H9 (cell line): ENCODE measurements at regions not wholly inside any gene's neighbourhood (a gene's known extent, or its start where the extent isn't known, plus 50 kb on each side); places are given as distances from the start of the nearest gene placed in this dataset.

ENCODE experiments used
- DNase-seq: peaks from one replicate; pipeline ENCODE4 v3.0.0-alpha.2; 2017
- H2AFZ ChIP-seq: one replicate; pipeline ENCODE4 v1.6.1; 2013; ENCODE audit warnings: mild to moderate bottlenecking, low read length, control low read depth, moderate library complexity
- H2AK5ac ChIP-seq: 2 replicates; pipeline ENCODE4 v1.6.1; 2013; ENCODE audit warnings: low read length, control low read depth, mixed read lengths; ENCODE audit not compliant: insufficient read length
- H2BK120ac ChIP-seq: one replicate; pipeline ENCODE4 v1.6.1; 2013; ENCODE audit warnings: low read depth, mild to moderate bottlenecking, low read length, control low read depth, inconsistent platforms; ENCODE audit not compliant: poor library complexity, severe bottlenecking
- H2BK12ac ChIP-seq: 2 replicates; pipeline ENCODE4 v1.6.1; 2013; ENCODE audit warnings: low read length, control low read depth, mixed read lengths, low read depth; ENCODE audit not compliant: insufficient read length
- H2BK15ac ChIP-seq: 2 replicates; pipeline ENCODE4 v1.6.1; 2013; ENCODE audit warnings: low read depth, low read length, control low read depth
- H2BK20ac ChIP-seq: one replicate; pipeline ENCODE4 v1.6.1; 2013; ENCODE audit warnings: low read depth, mild to moderate bottlenecking, low read length, control low read depth, inconsistent platforms; ENCODE audit not compliant: poor library complexity, severe bottlenecking
- H2BK5ac ChIP-seq: 2 replicates; pipeline ENCODE4 v1.6.1; 2013; ENCODE audit warnings: low read length, control low read depth, mixed read lengths; ENCODE audit not compliant: insufficient read length
- H3K14ac ChIP-seq: 2 replicates; pipeline ENCODE4 v1.6.1; 2013; ENCODE audit warnings: low read length, control low read depth; ENCODE audit not compliant: insufficient read depth
- H3K18ac ChIP-seq: 2 replicates; pipeline ENCODE4 v1.6.1; 2013; ENCODE audit warnings: low read depth, mild to moderate bottlenecking, mixed read lengths, low read length, control low read depth; ENCODE audit not compliant: insufficient read length
- H3K23ac ChIP-seq: 2 replicates; pipeline ENCODE4 v1.6.1; 2013; ENCODE audit warnings: low read length, control low read depth, mixed read lengths, low read depth; ENCODE audit not compliant: insufficient read length
- H3K23me2 ChIP-seq: 2 replicates; pipeline ENCODE4 v1.6.1; 2013; ENCODE audit warnings: low read depth, mild to moderate bottlenecking, mixed read lengths, low read length, control low read depth; ENCODE audit not compliant: insufficient read length, poor library complexity, severe bottlenecking
- H3K27ac ChIP-seq: 2 replicates; pipeline ENCODE4 v1.5.1; 2013; ENCODE audit warnings: low read length, control low read depth, mixed read lengths, low read depth; ENCODE audit not compliant: insufficient read length
- H3K27me3 ChIP-seq: 2 replicates; pipeline ENCODE4 v1.6.1; 2013; ENCODE audit warnings: low read length, control low read depth, inconsistent platforms; ENCODE audit not compliant: insufficient read depth
- H3K4ac ChIP-seq: 2 replicates; pipeline ENCODE4 v1.6.1; 2013; ENCODE audit warnings: low read depth, mild to moderate bottlenecking, control low read depth, inconsistent platforms, low read length, moderate library complexity
- H3K4me1 ChIP-seq: 2 replicates; pipeline ENCODE4 v1.6.1; 2013; ENCODE audit warnings: low read length, control low read depth, inconsistent platforms; ENCODE audit not compliant: insufficient read depth
- H3K4me2 ChIP-seq: 2 replicates; pipeline ENCODE4 v1.6.1; 2013; ENCODE audit warnings: low read length, control low read depth, mixed read lengths; ENCODE audit not compliant: insufficient read length, insufficient read depth
- H3K56ac ChIP-seq: 2 replicates; pipeline ENCODE4 v1.6.1; 2013; ENCODE audit warnings: low read depth, mild to moderate bottlenecking, mixed read lengths, low read length, control low read depth; ENCODE audit not compliant: insufficient read length
- H3K79me1 ChIP-seq: 2 replicates; pipeline ENCODE4 v1.6.1; 2013; ENCODE audit warnings: low read depth, mild to moderate bottlenecking, moderate library complexity, low read length, control low read depth, inconsistent platforms; ENCODE audit not compliant: insufficient read depth, poor library complexity, severe bottlenecking
- H3K79me2 ChIP-seq: 2 replicates; pipeline ENCODE4 v1.6.1; 2013; ENCODE audit warnings: low read length, control low read depth, inconsistent platforms; ENCODE audit not compliant: insufficient read depth
- H3K9ac ChIP-seq: 2 replicates; pipeline ENCODE4 v1.6.1; 2013; ENCODE audit warnings: low read length, control low read depth, mixed read lengths; ENCODE audit not compliant: insufficient read length; ENCODE audit errors: extremely low read depth
- H3K9me3 ChIP-seq: one replicate; pipeline ENCODE4 v1.6.1; 2013; ENCODE audit warnings: low read depth, low read length, inconsistent platforms; ENCODE audit not compliant: control insufficient read depth
- H3T11ph ChIP-seq: one replicate; pipeline ENCODE4 v1.6.1; 2013; ENCODE audit warnings: mild to moderate bottlenecking, low read length, control low read depth, inconsistent platforms
- H4K20me1 ChIP-seq: one replicate; pipeline ENCODE4 v1.6.1; 2013; ENCODE audit not compliant: control insufficient read depth, insufficient read length, insufficient read depth
- H4K5ac ChIP-seq: 2 replicates; pipeline ENCODE4 v1.6.1; 2013; ENCODE audit warnings: low read depth, mild to moderate bottlenecking, mixed read lengths, low read length, control low read depth; ENCODE audit not compliant: insufficient read length
- H4K8ac ChIP-seq: replicated peaks from 2 replicates; pipeline ENCODE4 v1.6.1; 2013; ENCODE audit warnings: low read length, control low read depth, mixed read lengths, low read depth; ENCODE audit not compliant: insufficient read length
- H4K91ac ChIP-seq: 2 replicates; pipeline ENCODE4 v1.6.1; 2013; ENCODE audit warnings: low read depth, mild to moderate bottlenecking, moderate library complexity, mixed read lengths, low read length, control low read depth; ENCODE audit not compliant: insufficient read length
- H3K27ac Mint-ChIP-seq, 3 experiments: 2 replicates in 2 of 3; 3 replicates in 1 of 3; pipeline ENCODE4 v1.8.0; 2020 to 2021; ENCODE audit warnings: mixed read lengths in 3 of 3, mild to moderate bottlenecking in 1 of 3, moderate library complexity in 1 of 3
- H3K27me3 Mint-ChIP-seq: 2 replicates; pipeline ENCODE4 v1.8.0; 2021; ENCODE audit warnings: low read depth, mild to moderate bottlenecking, moderate library complexity, mixed read lengths
- H3K36me3 Mint-ChIP-seq, 3 experiments: 2 replicates in 2 of 3; 3 replicates in 1 of 3; pipeline ENCODE4 v1.8.0; 2020 to 2021; ENCODE audit warnings: low read depth in 3 of 3, mixed read lengths in 3 of 3; ENCODE audit not compliant: insufficient read depth in 1 of 3
- H3K4me1 Mint-ChIP-seq, 2 experiments: 2 replicates each; pipeline ENCODE4 v1.8.0; 2020; ENCODE audit warnings: mixed read lengths in 2 of 2
- H3K4me3 Mint-ChIP-seq, 2 experiments: 2 replicates in 1 of 2; 3 replicates in 1 of 2; pipeline ENCODE4 v1.8.0; 2020 to 2021; ENCODE audit warnings: mild to moderate bottlenecking in 2 of 2, mixed read lengths in 2 of 2, moderate library complexity in 1 of 2
- H3K9me3 Mint-ChIP-seq, 2 experiments: 2 replicates in 1 of 2; 3 replicates in 1 of 2; pipeline ENCODE4 v1.8.0; 2020; ENCODE audit warnings: mild to moderate bottlenecking in 2 of 2, mixed read lengths in 2 of 2, moderate library complexity in 1 of 2
- CTCF ChIP-seq: fragments of 200-600 bp; sonication (generic); conservative IDR thresholded peaks from 3 replicates; pipeline ENCODE4 v1.8.0; 2021; ENCODE audit warnings: antibody characterized with exemption, mild to moderate bottlenecking
- WGBS: extraction: QIAGEN DNeasy Blood & Tissue Kit; methylation state at CpG from one replicate; pipeline ENCODE4 v1.1.7; 2013; ENCODE audit warnings: missing lambda C conversion rate, low lambda C conversion rate, mixed read lengths; ENCODE audit not compliant: insufficient read length; ENCODE audit errors: extremely low coverage; 5-methylcytosine and 5-hydroxymethylcytosine counted together

- Mint-ChIP-seq H3K27me3 (no peaks in the 10 kb centered on the region), H3K4me1 (peaks cover 10 to 12% of the 10 kb centered on the region in 2 experiments), H3K4me3 (no peak overlapping the region), H3K27ac (no peak overlapping the region), H3K36me3 (peaks cover 0 to 3% (median 0%) of the 10 kb centered on the region in 3 experiments; a peak in 1 of 7 replicates), H3K9me3 (peaks cover 0 to 4% of the 10 kb centered on the region in 2 experiments; a peak in 1 of 5 replicates)
- H3K4ac ChIP-seq, result no peak overlapping the region
- H3K9ac ChIP-seq, result no peak overlapping the region
- no CpG with 5 or more reads among the region's 2 CpGs for WGBS
- H3K4me2 ChIP-seq, result no peak overlapping the region
- no peak overlapping the region for H2BK15ac ChIP-seq
- H4K20me1 ChIP-seq, result no peaks in the 10 kb centered on the region
- H2BK5ac ChIP-seq, result no peak overlapping the region
- DNase-seq, result peak; percentile 59
- H2AFZ ChIP-seq, result no peak overlapping the region
- H3K23me2 ChIP-seq, result peaks cover 2% of the 10 kb centered on the region
- no peak overlapping the region for H2AK5ac ChIP-seq
- H3K18ac ChIP-seq, result no peak overlapping the region
- no peaks in the 10 kb centered on the region for H3K79me1 ChIP-seq
- no peak overlapping the region for H4K8ac ChIP-seq
- no peak overlapping the region for H2BK20ac ChIP-seq
- H4K5ac ChIP-seq, result no peak overlapping the region
- H3T11ph ChIP-seq, result no peak overlapping the region
- no peak overlapping the region for H3K27ac ChIP-seq
- no peaks in the 10 kb centered on the region for H3K9me3 ChIP-seq
- no peaks in the 10 kb centered on the region for H3K4me1 ChIP-seq
- no peak overlapping the region for H3K56ac ChIP-seq
- H2BK120ac ChIP-seq, result no peak overlapping the region
- H3K79me2 ChIP-seq, result no peaks in the 10 kb centered on the region
- no peaks in the 10 kb centered on the region for H3K27me3 ChIP-seq
- no peak overlapping the region for H3K23ac ChIP-seq
- no peak overlapping the region for H3K14ac ChIP-seq
- H2BK12ac ChIP-seq, result no peak overlapping the region
- no peak overlapping the region for H4K91ac ChIP-seq
- peak; percentile 87 for TF ChIP-seq CTCF
These were observed 135.1 kb upstream of the RASGRP1 start for GRCh38 chr15:38699633-38700230.
